CMK (cell line): ENCODE measurements at regions not wholly inside any gene's neighbourhood (a gene's known extent, or its start where the extent isn't known, plus 50 kb on each side); places are given as distances from the start of the nearest gene placed in this dataset.
"Not testable (repeated sequence)": the region's sequence is repeated elsewhere in the genome, so short reads cannot be mapped to it uniquely, and the experiment has no call there.

Source experiments
- DNase-seq: peaks from one replicate; pipeline ENCODE4 v3.0.0-alpha.2; 2010; ENCODE audit warnings: low read depth

DNA sequence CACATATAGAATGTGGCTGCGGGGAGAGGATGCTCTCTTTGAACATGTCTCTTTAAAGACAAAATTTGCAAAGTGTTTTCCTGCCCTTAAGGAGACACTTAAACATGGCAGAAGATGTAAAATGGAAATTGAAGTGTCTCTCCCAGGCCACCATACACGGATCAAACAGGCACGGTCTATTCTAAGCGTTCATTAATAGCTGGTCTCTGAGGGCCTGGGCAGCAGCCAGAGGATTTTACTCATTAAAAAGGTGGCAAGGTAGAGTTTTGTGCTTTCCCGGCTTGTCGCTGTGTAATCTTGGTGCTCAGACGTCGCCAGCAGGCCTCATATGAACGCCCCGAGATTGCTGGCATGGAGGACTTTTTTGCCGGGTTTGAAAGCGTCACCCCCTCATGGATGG is 205.5 kb downstream of the EMX2 start:
- DNase-seq, result no peak

DNA sequence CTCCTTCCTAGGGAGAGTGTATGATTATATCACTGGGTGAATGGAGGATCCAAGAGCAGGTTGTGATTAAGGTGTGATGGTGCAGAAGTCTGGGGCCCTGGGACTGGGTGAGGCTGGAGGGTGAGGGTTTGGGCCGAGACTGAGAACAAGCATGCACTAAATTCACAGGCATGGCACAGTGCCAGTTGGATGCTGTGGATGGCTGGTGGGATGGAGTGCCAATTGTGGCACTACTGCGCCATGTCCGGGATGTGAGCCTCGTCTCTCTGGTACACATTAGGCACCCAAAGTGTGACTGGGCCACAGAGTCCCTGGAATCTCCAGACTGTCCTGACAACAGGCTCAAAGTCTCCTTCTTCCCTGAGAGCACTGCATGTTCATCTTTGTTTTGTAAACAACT is 208.1 kb downstream of the EMX2 start:
- DNase-seq, result no peak

DNA sequence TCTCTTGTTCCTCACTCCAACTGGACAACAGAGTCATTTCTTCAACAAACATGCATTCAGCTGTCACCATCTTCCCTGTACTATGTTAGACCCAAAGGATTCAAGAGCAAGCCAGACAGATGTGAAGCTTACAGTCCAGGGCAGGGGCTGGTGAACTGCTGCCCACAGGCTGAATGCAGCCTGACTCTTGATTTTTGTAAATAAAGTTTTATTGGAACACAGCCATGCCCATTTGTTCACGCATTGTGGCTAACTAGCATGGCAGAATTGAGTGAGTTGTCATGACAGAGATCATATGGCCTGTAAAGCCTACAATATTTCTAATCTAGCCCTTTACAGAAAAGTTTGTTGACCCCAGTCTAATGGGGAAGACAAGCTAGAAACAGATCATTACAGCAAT is 208.7 kb downstream of the EMX2 start:
- no peak for DNase-seq

GRCh38 chr10:117752103-117752502 is 209.6 kb downstream of the EMX2 start:
- DNase-seq, result no peak

GRCh38 chr10:117754770-117755658 is 212.5 kb downstream of the EMX2 start:
- DNase-seq, result no peak

DNA sequence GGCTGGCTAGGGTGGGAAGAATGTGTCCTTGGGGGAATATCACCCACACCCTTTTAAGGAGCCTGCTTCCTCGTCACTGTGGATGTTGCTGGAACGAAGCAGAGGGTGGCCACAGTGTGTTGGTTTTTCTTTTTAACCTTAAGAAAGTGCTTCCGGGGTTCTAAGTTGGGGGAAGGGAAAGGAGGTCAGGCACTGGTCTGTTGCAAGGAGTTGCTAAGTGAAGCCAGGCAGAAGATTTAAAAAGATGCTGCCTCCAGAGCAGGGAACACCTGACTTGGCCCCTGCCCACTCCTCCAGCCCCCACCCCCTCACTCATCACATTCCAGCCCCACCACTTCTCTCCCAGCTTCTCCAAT is 213.1 kb downstream of the EMX2 start:
- no peak for DNase-seq

- DNase-seq, result no peak
Observed at GRCh38 chr10:117757086-117757720, 214.7 kb downstream of the EMX2 start.

DNA sequence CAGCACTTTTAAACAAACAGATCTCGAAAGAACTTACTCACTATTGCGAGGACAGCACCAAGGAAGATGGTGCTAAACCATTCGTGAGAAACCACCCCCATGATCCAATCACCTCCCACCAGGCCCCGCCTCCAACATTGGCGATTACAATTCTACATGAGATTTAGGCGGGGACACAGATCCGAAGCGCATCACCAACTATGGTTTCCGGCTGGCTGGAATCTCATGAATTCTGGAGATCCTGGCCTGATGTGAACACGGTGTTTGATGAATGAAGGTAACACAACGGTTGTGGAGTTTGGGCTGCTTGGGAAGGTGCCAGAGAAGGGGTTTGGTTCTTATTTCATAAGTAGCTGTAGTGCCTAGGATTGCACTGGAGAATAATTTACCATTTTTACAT is 216.7 kb downstream of the EMX2 start:
- no peak for DNase-seq

- DNase-seq, result no peak
Observed at GRCh38 chr10:117761695-117762094, 219.1 kb downstream of the EMX2 start.

GRCh38 chr10:117762126-117762818 is 219.7 kb downstream of the EMX2 start:
- DNase-seq, result no peak

GRCh38 chr10:117762819-117763172 is 220.2 kb downstream of the EMX2 start:
- DNase-seq, result no peak

DNA sequence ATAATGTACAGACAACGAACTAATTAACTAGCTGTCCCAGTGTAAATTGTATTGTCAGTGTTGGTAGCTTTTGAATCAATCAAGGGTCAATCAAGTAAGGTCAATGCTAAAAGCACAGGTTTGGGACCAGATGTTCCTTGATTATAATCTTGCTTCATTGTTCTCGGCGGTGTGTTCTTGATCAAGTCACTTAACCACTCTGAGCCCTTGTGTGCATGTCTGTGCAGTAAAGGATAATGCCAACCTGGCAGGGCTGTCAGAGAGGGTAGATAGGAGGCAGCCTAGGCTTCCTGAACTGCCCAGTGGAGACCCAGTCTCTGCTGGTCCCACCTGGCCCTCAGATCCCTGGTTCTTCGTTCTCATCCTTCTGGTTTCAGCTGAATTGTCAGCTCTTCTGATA is 221.0 kb downstream of the EMX2 start:
- no peak for DNase-seq

GRCh38 chr10:117768333-117769042 is 225.9 kb downstream of the EMX2 start:
- no peak for DNase-seq

GRCh38 chr10:117775526-117775925 is 233.0 kb downstream of the EMX2 start:
- no peak for DNase-seq

- DNase-seq, result not testable (repeated sequence)
Observed at GRCh38 chr10:117777222-117777621, 234.7 kb downstream of the EMX2 start.

- DNase-seq, result no peak
Observed at GRCh38 chr10:117778241-117778640, 235.7 kb downstream of the EMX2 start.

GRCh38 chr10:117780411-117780810 is 237.9 kb downstream of the EMX2 start:
- no peak for DNase-seq

- no peak for DNase-seq
Observed at GRCh38 chr10:117781216-117781831, 238.8 kb downstream of the EMX2 start.

DNA sequence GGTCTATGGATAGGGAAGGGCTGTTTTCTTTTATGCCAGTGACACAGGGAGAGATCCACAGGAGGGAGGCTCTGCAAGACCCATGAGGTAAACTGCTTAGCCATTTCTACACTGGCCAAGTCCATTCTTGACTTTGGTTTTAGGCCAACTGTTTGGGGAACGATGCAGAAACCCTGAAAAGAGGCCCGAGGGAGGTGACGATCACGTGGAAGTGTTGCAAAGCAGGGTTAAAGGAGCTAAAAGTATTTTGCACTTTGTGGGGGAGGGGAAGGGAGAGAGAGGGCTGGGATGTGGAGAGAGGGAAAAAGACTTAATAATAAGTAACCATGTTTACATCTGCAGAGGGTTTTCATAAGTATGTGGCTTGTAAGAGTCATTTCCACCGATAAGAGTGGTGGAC is 239.7 kb downstream of the EMX2 start:
- no peak for DNase-seq

- DNase-seq, result no peak
Observed at GRCh38 chr10:117783698-117784395, 241.3 kb downstream of the EMX2 start.

DNA sequence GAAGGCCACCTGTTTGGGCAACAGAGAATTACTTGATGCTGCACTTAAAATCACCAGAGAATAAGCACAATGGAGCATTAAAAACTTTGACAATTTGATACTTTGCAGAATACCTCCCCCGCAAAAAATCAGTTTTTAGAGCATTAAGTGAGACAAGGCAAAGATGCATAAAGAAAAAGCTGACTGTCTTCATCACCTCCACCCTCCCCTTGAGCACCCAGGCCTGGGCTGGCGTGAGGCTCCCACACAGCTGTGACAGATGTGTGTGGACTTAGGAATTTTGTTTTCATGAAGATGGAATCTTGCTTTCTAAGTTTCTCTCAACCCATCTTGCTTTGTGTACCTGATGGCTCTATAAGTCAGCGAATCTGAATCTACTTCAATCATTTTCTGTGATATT is 242.2 kb downstream of the EMX2 start:
- DNase-seq, result no peak
